GM12865 (cell line): ENCODE measurements at regions not wholly inside any gene's neighbourhood (a gene's known extent, or its start where the extent isn't known, plus 50 kb on each side); places are given as distances from the start of the nearest gene placed in this dataset.

Experiments used
- DNase-seq: peaks from one replicate; pipeline ENCODE4 v3.0.0; 2010; ENCODE audit warnings: low read depth
- H3K4me3 ChIP-seq: 2 replicates; pipeline ENCODE4 v1.5.1; 2011; ENCODE audit warnings: mild to moderate bottlenecking, low read depth, low read length, control low read depth
- TF ChIP-seq, protein P1 (sequence below): IDR thresholded peaks from 2 replicates; pipeline ENCODE4 v1.5.1; 2011; ENCODE audit warnings: low read length, control low read depth, low read depth, inconsistent platforms; ENCODE audit not compliant: insufficient read depth; ENCODE audit errors: missing control alignments

DNA sequence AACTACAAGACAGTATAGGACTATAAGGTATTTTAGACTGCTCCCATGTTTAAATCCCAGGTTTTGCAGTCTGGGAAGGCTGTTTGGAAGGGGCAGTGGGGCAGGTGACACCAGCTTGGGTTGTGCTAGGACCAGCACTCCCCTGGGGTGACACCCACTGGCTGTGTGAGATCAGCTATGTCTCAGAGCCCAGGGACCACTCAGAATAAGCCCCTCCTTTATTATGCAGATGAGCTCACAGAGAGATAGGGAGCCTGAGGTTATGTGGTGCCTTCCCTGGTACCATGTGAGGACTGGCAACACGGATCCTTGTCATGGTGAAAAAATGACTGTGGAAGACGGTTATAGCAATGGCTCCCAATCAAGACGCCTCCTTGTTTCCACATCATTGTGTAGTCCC lies 71.0 kb downstream of the NENF start:
- TF ChIP-seq, protein P1, sequence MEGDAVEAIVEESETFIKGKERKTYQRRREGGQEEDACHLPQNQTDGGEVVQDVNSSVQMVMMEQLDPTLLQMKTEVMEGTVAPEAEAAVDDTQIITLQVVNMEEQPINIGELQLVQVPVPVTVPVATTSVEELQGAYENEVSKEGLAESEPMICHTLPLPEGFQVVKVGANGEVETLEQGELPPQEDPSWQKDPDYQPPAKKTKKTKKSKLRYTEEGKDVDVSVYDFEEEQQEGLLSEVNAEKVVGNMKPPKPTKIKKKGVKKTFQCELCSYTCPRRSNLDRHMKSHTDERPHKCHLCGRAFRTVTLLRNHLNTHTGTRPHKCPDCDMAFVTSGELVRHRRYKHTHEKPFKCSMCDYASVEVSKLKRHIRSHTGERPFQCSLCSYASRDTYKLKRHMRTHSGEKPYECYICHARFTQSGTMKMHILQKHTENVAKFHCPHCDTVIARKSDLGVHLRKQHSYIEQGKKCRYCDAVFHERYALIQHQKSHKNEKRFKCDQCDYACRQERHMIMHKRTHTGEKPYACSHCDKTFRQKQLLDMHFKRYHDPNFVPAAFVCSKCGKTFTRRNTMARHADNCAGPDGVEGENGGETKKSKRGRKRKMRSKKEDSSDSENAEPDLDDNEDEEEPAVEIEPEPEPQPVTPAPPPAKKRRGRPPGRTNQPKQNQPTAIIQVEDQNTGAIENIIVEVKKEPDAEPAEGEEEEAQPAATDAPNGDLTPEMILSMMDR = no peak
- no peak overlapping the region for H3K4me3 ChIP-seq
- DNase-seq = no peak

DNA sequence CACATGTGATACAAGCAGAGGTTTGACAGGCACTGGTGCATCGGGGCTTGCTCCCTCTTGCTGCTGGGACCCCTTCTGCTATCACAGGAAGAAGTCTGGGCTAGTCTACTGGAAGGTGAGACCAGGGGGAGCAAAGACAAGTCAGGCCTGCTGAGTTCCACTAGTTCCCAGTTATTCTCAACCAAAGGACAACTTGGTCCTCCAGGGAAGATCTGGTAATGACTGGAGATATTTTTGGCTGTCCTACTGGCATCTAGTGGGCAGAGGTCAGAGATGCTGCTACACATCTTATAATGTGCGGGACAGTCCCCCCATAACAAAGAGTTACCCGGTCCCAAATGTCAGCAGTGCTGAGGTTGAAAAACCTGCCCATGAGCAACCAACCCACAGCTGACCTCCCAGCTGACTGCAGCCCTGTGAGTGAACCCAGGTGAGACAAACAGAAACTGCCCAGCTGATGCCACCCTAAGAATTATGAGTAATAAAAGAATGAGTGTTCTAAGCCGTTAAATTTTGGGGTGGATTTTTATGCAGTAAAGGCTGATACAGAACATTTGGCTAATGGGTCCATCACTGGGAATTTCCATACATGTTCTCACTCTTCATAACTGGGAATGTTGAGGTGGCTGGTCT lies 71.6 kb downstream of the NENF start:
- DNase-seq = peak; percentile 23
- no peak overlapping the region for H3K4me3 ChIP-seq
- TF ChIP-seq, protein P1 = no peak

- no peak overlapping the region for H3K4me3 ChIP-seq
- DNase-seq = no peak
- TF ChIP-seq, protein P1 = no peak
These were observed 73.9 kb downstream of the NENF start for GRCh38 chr1:212506666-212507065.

GRCh38 chr1:212507369-212507768 lies 74.6 kb downstream of the NENF start:
- TF ChIP-seq, protein P1 = no peak
- DNase-seq = no peak
- no peak overlapping the region for H3K4me3 ChIP-seq

DNA sequence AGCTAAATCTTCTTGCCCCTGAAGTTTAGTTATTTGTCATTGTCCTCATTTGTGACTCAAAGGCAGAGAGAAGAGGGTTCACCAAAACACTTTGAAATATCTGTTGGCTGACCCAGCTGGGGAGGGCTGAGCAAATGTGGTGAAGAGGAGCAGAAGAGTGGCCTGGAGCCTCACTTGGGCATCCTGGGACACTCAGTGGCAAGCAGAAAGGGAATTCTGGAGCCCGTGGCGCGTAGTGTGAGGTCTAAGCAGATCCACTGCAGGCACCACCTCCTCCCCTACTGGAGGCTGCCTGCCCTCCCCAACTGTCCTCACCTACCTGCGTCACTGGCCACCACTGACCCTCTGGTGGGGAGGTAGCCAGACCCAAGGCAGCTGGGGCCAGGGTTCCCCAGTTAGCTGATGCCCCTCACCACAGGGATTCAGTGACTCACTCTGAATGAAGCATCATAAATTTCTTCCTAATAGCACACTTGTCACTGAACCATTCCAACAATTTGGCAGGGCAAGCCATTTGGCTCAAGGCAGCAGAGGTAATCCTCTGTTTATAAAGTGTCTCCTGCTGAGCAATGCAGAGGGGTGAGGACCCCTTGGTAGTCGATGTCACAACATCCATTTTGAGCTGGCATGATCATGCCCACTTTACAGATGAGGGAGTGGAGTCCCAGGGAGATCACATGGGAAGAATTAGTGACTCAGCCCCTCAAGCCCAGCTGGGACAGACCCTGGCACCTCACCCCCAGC lies 80.3 kb downstream of the NENF start:
- no peak overlapping the region for H3K4me3 ChIP-seq
- TF ChIP-seq, protein P1 = no peak
- DNase-seq = peak; percentile 26

- no peak for DNase-seq
- no peak overlapping the region for H3K4me3 ChIP-seq
- TF ChIP-seq, protein P1 = no peak
These were observed 80.9 kb downstream of the NENF start for GRCh38 chr1:212513586-212513985.
